Activated CD8-positive, alpha-beta memory T cell treated with anti-CD3 and anti-CD28 coated beads for 36 hours (primary cell): ENCODE measurements at regions not wholly inside any gene's neighbourhood (a gene's known extent, or its start where the extent isn't known, plus 50 kb on each side); places are given as distances from the start of the nearest gene placed in this dataset.
"Not testable (repeated sequence)": the region's sequence is repeated elsewhere in the genome, so short reads cannot be mapped to it uniquely, and the experiment has no call there.

ENCODE experiments used
- CTCF ChIA-PET: fragments of 350-600 bp; sonication (Branson Sonifier 250); formaldehyde crosslinking; loops from one replicate; lab custom pipeline; 2021; ENCODE audit warnings: antibody characterized with exemption; lab: Charles Lee
- POLR2A ChIA-PET: fragments of 350-600 bp; sonication (Branson Sonifier 250); formaldehyde crosslinking; loops from one replicate; lab custom pipeline; 2021; ENCODE audit warnings: antibody characterized with exemption; lab: Charles Lee

- CTCF ChIA-PET = no interaction called here
- POLR2A ChIA-PET = interaction anchor here (0.6 kb wide), 1 partner anchor 209 kb away, joined by 6 read pairs; no protein-coding TSS in a partner anchor
These were observed 149.5 kb upstream of the RUNX1 start for GRCh38 chr21:35198565-35198964.

- ChIA-PET CTCF (no interaction called here), POLR2A (no interaction called here)
These were observed 148.9 kb upstream of the RUNX1 start for GRCh38 chr21:35197992-35198431.

GRCh38 chr21:35197191-35197590 is 148.1 kb upstream of the RUNX1 start:
- ChIA-PET CTCF (no interaction called here), POLR2A (no interaction called here)

- CTCF ChIA-PET = no interaction called here
- POLR2A ChIA-PET = no interaction called here
These were observed 147.0 kb upstream of the RUNX1 start for GRCh38 chr21:35196128-35196527.

- POLR2A ChIA-PET = no interaction called here
- CTCF ChIA-PET = no interaction called here
These were observed 146.1 kb upstream of the RUNX1 start for GRCh38 chr21:35195232-35195631.

GRCh38 chr21:35191754-35192153 is 142.7 kb upstream of the RUNX1 start:
- ChIA-PET POLR2A (no interaction called here), CTCF (no interaction called here)

GRCh38 chr21:35191128-35191527 is 142.0 kb upstream of the RUNX1 start:
- POLR2A ChIA-PET = no interaction called here
- CTCF ChIA-PET = no interaction called here

- CTCF ChIA-PET = interaction anchor here (1.2 kb wide), 1 partner anchor 139 kb away, joined by 4 read pairs; no protein-coding TSS in a partner anchor
- POLR2A ChIA-PET = no interaction called here
These were observed 141.1 kb upstream of the RUNX1 start for GRCh38 chr21:35190201-35190701.

GRCh38 chr21:35189077-35189863 is 140.2 kb upstream of the RUNX1 start:
- ChIA-PET POLR2A (no interaction called here), CTCF (interaction anchor here (1.2 kb wide), 1 partner anchor 138 kb away, joined by 4 read pairs; no protein-coding TSS in a partner anchor)

- POLR2A ChIA-PET, CTCF ChIA-PET: not testable (repeated sequence)
These were observed 134.3 kb upstream of the RUNX1 start for GRCh38 chr21:35183389-35183788.

- ChIA-PET POLR2A (no interaction called here), CTCF (no interaction called here)
These were observed 131.0 kb upstream of the RUNX1 start for GRCh38 chr21:35179990-35180540.

GRCh38 chr21:35178827-35179226 is 129.7 kb upstream of the RUNX1 start:
- ChIA-PET POLR2A (no interaction called here), CTCF (no interaction called here)

GRCh38 chr21:35178098-35178497 is 129.0 kb upstream of the RUNX1 start:
- CTCF ChIA-PET = no interaction called here
- POLR2A ChIA-PET = no interaction called here

- POLR2A ChIA-PET = no interaction called here
- CTCF ChIA-PET = no interaction called here
These were observed 123.1 kb upstream of the RUNX1 start for GRCh38 chr21:35172231-35172630.

- CTCF ChIA-PET = no interaction called here
These were observed 122.3 kb upstream of the RUNX1 start for GRCh38 chr21:35171385-35171784.

GRCh38 chr21:35170818-35171217 is 121.7 kb upstream of the RUNX1 start:
- POLR2A ChIA-PET = no interaction called here
- CTCF ChIA-PET = no interaction called here

More at GRCh38 chr21:35171385-35171784, 122.3 kb upstream of the RUNX1 start:
- POLR2A ChIA-PET = no interaction called here

- CTCF ChIA-PET = no interaction called here
- POLR2A ChIA-PET = no interaction called here
These were observed 121.1 kb upstream of the RUNX1 start for GRCh38 chr21:35170244-35170643.

GRCh38 chr21:35169574-35169973 is 120.5 kb upstream of the RUNX1 start:
- CTCF ChIA-PET = interaction anchor here (0.6 kb wide), 1 partner anchor 1835 kb away, joined by 3 read pairs; no protein-coding TSS in a partner anchor

GRCh38 chr21:35168735-35169134 is 119.6 kb upstream of the RUNX1 start:
- ChIA-PET POLR2A (no interaction called here), CTCF (no interaction called here)

More at GRCh38 chr21:35169574-35169973, 120.5 kb upstream of the RUNX1 start:
- POLR2A ChIA-PET = no interaction called here

- ChIA-PET POLR2A (no interaction called here), CTCF (no interaction called here)
These were observed 115.9 kb upstream of the RUNX1 start for GRCh38 chr21:35164971-35165483.
